Upper lobe of left lung (tissue), 6 donors: ENCODE measurements at regions not wholly inside any gene's neighbourhood (a gene's known extent, or its start where the extent isn't known, plus 50 kb on each side); places are given as distances from the start of the nearest gene placed in this dataset.
"Not testable (repeated sequence)": the region's sequence is repeated elsewhere in the genome, so short reads cannot be mapped to it uniquely, and the experiment has no call there.

Experiments used
- ATAC-seq, 2 donors: fragments of 200-7000 bp; cut with Tn5 transposase; one replicate each; pipeline ENCODE4 v1.9.1; 2022; ENCODE audit warnings: mild to moderate bottlenecking in 2 of 2, moderate library complexity in 2 of 2; ENCODE audit not compliant: low FRiP score in 2 of 2
- DNase-seq, 2 donors: peaks; one replicate each; pipeline ENCODE4 v3.0.0-alpha.2; 2019 to 2020
- H3K27ac ChIP-seq, 4 donors: fragments of 200-600 bp; sonication (generic); one replicate each; pipeline ENCODE4 v1.5.1; 2016 to 2019
- H3K27me3 ChIP-seq, 4 donors: fragments of 200-600 bp; sonication (generic); one replicate each; pipeline ENCODE4 v1.5.1; 2017 to 2019
- H3K36me3 ChIP-seq, 4 donors: fragments of 200-600 bp; sonication (generic); one replicate each; pipeline ENCODE4 v1.5.1; 2016 to 2019
- H3K4me1 ChIP-seq, 4 donors: fragments of 200-600 bp; sonication (generic); one replicate each; pipeline ENCODE4 v1.5.1; 2018 to 2019
- H3K4me3 ChIP-seq, 4 donors: fragments of 200-600 bp; sonication (generic); one replicate each; pipeline ENCODE4 v1.5.1; 2017 to 2019; ENCODE audit warnings: mild to moderate bottlenecking in 2 of 4, moderate library complexity in 1 of 4
- H3K9me3 ChIP-seq, 4 donors: fragments of 200-600 bp; sonication (generic); one replicate each; pipeline ENCODE4 v1.5.1; 2018 to 2019
- CTCF ChIP-seq, 6 experiments: fragments of 450-650 bp in 4 of 6; fragments of 200-600 bp in 2 of 6; sonication (generic) in 2 of 6; IDR thresholded peaks; one replicate each; pipeline ENCODE4 v1.5.1; 2016 to 2019; ENCODE audit warnings: antibody characterized with exemption in 6 of 6
- EP300 ChIP-seq, 4 donors: sonication (generic); formaldehyde crosslinking; IDR thresholded peaks; one replicate each; pipeline ENCODE4 v1.5.1; 2017; ENCODE audit warnings: antibody characterized with exemption in 4 of 4, control low read depth in 2 of 4
- POLR2A ChIP-seq, 4 donors: fragments of 450-650 bp; IDR thresholded peaks; one replicate each; pipeline ENCODE4 v1.5.1; 2016 to 2017; ENCODE audit warnings: antibody characterized with exemption in 4 of 4, mild to moderate bottlenecking in 2 of 4
- POLR2AphosphoS5 ChIP-seq, 2 donors: sonication (generic); formaldehyde crosslinking; IDR thresholded peaks; one replicate each; pipeline ENCODE4 v1.5.1; 2017; ENCODE audit warnings: antibody characterized with exemption in 2 of 2
- WGBS, 2 donors: methylation state at CpG; one replicate each; pipeline ENCODE4 v1.1.5; 2017 to 2018; 5-methylcytosine and 5-hydroxymethylcytosine counted together
- donor health status: DM: no; HTN: no; CAD: no; lungs with moderate emphysema.
- donor health status: DM: no; HTN: yes; CAD: no; lungs with severe emphysema.

GRCh38 chr6:167560673-167561569 is 236.0 kb downstream of the TTLL2 start:
- H3K4me1 ChIP-seq = peaks cover 3 to 6% (median 5%) of the 10 kb centered on the region in 4 donors
- H3K27me3 ChIP-seq = no peaks in the 10 kb centered on the region
- DNase-seq = peak in 1 of 2 donors; percentile 32
- no peaks in the 10 kb centered on the region for H3K36me3 ChIP-seq
- WGBS, 2 donors = 83 to 86% methylated on average over 9 to 13 of the region's 13 CpGs
- no peak overlapping the region for H3K4me3 ChIP-seq
- TF ChIP-seq POLR2A (IDR thresholded peaks at IDR 0.05) (no peak), EP300 (IDR thresholded peaks at IDR 0.05) (no peak), POLR2AphosphoS5 (IDR thresholded peaks at IDR 0.05) (no peak), CTCF (IDR thresholded peaks at IDR 0.05) (no peak)
- peaks cover 0 to 5% (median 0%) of the 10 kb centered on the region in 4 donors for H3K9me3 ChIP-seq
- peak in 1 of 2 donors; percentile 31 for ATAC-seq
- H3K27ac ChIP-seq = no peak overlapping the region

GRCh38 chr6:167562862-167563261 is 238.0 kb downstream of the TTLL2 start:
- not testable (repeated sequence) for ATAC-seq, H3K36me3 ChIP-seq, H3K27me3 ChIP-seq, H3K27ac ChIP-seq, H3K9me3 ChIP-seq, DNase-seq, H3K4me3 ChIP-seq
- H3K4me1 ChIP-seq = peaks cover 7 to 21% (median 19%) of the 10 kb centered on the region in 4 donors
- WGBS, 2 donors = 79% methylated on average over 6 of the region's 6 CpGs; no CpG with 5 or more reads in 1 of the 2 donors

GRCh38 chr6:167564416-167565250 is 239.7 kb downstream of the TTLL2 start:
- Histone ChIP-seq H3K9me3 (no peaks in the 10 kb centered on the region), H3K4me1 (peaks cover 7 to 21% (median 19%) of the 10 kb centered on the region in 4 donors), H3K4me3 (no peak overlapping the region), H3K27me3 (no peaks in the 10 kb centered on the region), H3K27ac (peak overlapping the region in 2 of 4 donors; percentile 46 to 57), H3K36me3 (no peaks in the 10 kb centered on the region)
- no peak for ATAC-seq
- WGBS, 2 donors = 93 to 94% methylated on average over 12 to 15 of the region's 16 CpGs
- TF ChIP-seq POLR2AphosphoS5 (IDR thresholded peaks at IDR 0.05) (no peak), CTCF (IDR thresholded peaks at IDR 0.05) (no peak), POLR2A (IDR thresholded peaks at IDR 0.05) (no peak), EP300 (IDR thresholded peaks at IDR 0.05) (no peak)
- DNase-seq = no peak

- WGBS, 2 donors = 73 to 80% methylated on average over 1 to 3 of the region's 3 CpGs
- DNase-seq = no peak
- Histone ChIP-seq H3K36me3 (no peaks in the 10 kb centered on the region), H3K9me3 (no peaks in the 10 kb centered on the region), H3K27ac (peak overlapping the region in 3 of 4 donors; percentile 24 to 57 (median 46)), H3K27me3 (no peaks in the 10 kb centered on the region), H3K4me1 (peaks cover 7 to 21% (median 19%) of the 10 kb centered on the region in 4 donors), H3K4me3 (no peak overlapping the region)
- ATAC-seq = no peak
- TF ChIP-seq CTCF (IDR thresholded peaks at IDR 0.05) (no peak), POLR2A (IDR thresholded peaks at IDR 0.05) (no peak), POLR2AphosphoS5 (IDR thresholded peaks at IDR 0.05) (no peak), EP300 (IDR thresholded peaks at IDR 0.05) (no peak)
Observed at GRCh38 chr6:167565388-167565787, 240.5 kb downstream of the TTLL2 start.
